OCI-LY1 (cell line): ENCODE measurements at regions not wholly inside any gene's neighbourhood (a gene's known extent, or its start where the extent isn't known, plus 50 kb on each side); places are given as distances from the start of the nearest gene placed in this dataset.
"Not testable (repeated sequence)": the region's sequence is repeated elsewhere in the genome, so short reads cannot be mapped to it uniquely, and the experiment has no call there.

Experiments
- CTCF ChIP-seq: fragments of 200-600 bp; sonication (generic), shearing (Covaris generic); IDR thresholded peaks from 2 replicates; pipeline ENCODE4 v1.5.1; 2017; ENCODE audit warnings: mild to moderate bottlenecking, antibody characterized with exemption, low read length, moderate library complexity, mixed read lengths
- EZH2 ChIP-seq: fragments of 200-600 bp; sonication (generic), shearing (Covaris generic); IDR thresholded peaks from 2 replicates; pipeline ENCODE4 v1.8.0; 2017; ENCODE audit warnings: borderline replicate concordance, mixed run types, mild to moderate bottlenecking, antibody characterized with exemption, low read length, moderate library complexity, mixed read lengths

- not testable (repeated sequence) for TF ChIP-seq CTCF, EZH2
Observed at GRCh38 chr21:6474250-6474968, 4047.0 kb upstream of the TPTE start.
